Fibroblast of mammary gland (primary cell): ENCODE measurements at regions not wholly inside any gene's neighbourhood (a gene's known extent, or its start where the extent isn't known, plus 50 kb on each side); places are given as distances from the start of the nearest gene placed in this dataset.
"Not testable (repeated sequence)": the region's sequence is repeated elsewhere in the genome, so short reads cannot be mapped to it uniquely, and the experiment has no call there.

Experiments used
- DNase-seq: peaks from one replicate; pipeline ENCODE4 v3.0.0-alpha.2; 2010; ENCODE audit warnings: low read depth
- H3K4me3 ChIP-seq: 2 replicates; pipeline ENCODE4 v1.5.1; 2011; ENCODE audit warnings: low read depth, mild to moderate bottlenecking, low read length, moderate library complexity; ENCODE audit not compliant: control insufficient read depth
- CTCF ChIP-seq: conservative IDR thresholded peaks from 2 replicates; pipeline ENCODE4 v1.5.1; 2011; ENCODE audit warnings: low read depth, low read length, inconsistent platforms; ENCODE audit not compliant: control insufficient read depth, insufficient read depth

- no peak overlapping the region for H3K4me3 ChIP-seq
- no peak for TF ChIP-seq CTCF
- DNase-seq, result no peak
These were observed 189.0 kb upstream of the CCDC54 start for GRCh38 chr3:107188262-107188661.

GRCh38 chr3:107189158-107189791, 188.0 kb upstream of the CCDC54 start:
- DNase-seq, result no peak
- no peak for TF ChIP-seq CTCF
- no peak overlapping the region for H3K4me3 ChIP-seq

GRCh38 chr3:107193116-107193515, 184.1 kb upstream of the CCDC54 start:
- no peak overlapping the region for H3K4me3 ChIP-seq
- DNase-seq, result peak; percentile 67
- no peak for TF ChIP-seq CTCF

GRCh38 chr3:107198581-107199181, 178.6 kb upstream of the CCDC54 start:
- DNase-seq, result peak; percentile 72
- TF ChIP-seq CTCF, result no peak
- H3K4me3 ChIP-seq, result no peak overlapping the region

GRCh38 chr3:107201146-107201545, 176.1 kb upstream of the CCDC54 start:
- TF ChIP-seq CTCF, result no peak
- DNase-seq, result no peak
- H3K4me3 ChIP-seq, result no peak overlapping the region

GRCh38 chr3:107202885-107203284, 174.4 kb upstream of the CCDC54 start:
- H3K4me3 ChIP-seq, result not testable (repeated sequence)
- DNase-seq, result peak; percentile 59

GRCh38 chr3:107204121-107204520, 173.1 kb upstream of the CCDC54 start:
- no peak for TF ChIP-seq CTCF
- H3K4me3 ChIP-seq, result no peak overlapping the region
- no peak for DNase-seq
